ENCODE measurements at regions not wholly inside any gene's neighbourhood (a gene's known extent, or its start where the extent isn't known, plus 50 kb on each side); places are given as distances from the start of the nearest gene placed in this dataset.

- ATAC-seq (no peak), DNase-seq (no peak)
- no peaks in the 10 kb centered on the region for H3K36me3 ChIP-seq (ENCODE audit: control insufficient read depth, insufficient read depth, low read length)
- H3K4me3 Mint-ChIP-seq = no peak overlapping the region
- TF ChIP-seq, protein P1, sequence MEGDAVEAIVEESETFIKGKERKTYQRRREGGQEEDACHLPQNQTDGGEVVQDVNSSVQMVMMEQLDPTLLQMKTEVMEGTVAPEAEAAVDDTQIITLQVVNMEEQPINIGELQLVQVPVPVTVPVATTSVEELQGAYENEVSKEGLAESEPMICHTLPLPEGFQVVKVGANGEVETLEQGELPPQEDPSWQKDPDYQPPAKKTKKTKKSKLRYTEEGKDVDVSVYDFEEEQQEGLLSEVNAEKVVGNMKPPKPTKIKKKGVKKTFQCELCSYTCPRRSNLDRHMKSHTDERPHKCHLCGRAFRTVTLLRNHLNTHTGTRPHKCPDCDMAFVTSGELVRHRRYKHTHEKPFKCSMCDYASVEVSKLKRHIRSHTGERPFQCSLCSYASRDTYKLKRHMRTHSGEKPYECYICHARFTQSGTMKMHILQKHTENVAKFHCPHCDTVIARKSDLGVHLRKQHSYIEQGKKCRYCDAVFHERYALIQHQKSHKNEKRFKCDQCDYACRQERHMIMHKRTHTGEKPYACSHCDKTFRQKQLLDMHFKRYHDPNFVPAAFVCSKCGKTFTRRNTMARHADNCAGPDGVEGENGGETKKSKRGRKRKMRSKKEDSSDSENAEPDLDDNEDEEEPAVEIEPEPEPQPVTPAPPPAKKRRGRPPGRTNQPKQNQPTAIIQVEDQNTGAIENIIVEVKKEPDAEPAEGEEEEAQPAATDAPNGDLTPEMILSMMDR (IDR thresholded peaks at IDR 0.05) = no peak
- H3K27ac ChIP-seq (ENCODE audit: low read length) = no peak overlapping the region
- H3K27ac Mint-ChIP-seq = no peak overlapping the region
- intact Hi-C loops (cut with micrococcal nuclease) = no loop called here
- no peak overlapping the region for H3K4me3 ChIP-seq (ENCODE audit: low read length)
- H3K36me3 Mint-ChIP-seq = no peaks in the 10 kb centered on the region
- 85% methylated on average over 16 of the region's 16 CpGs for WGBS (ENCODE audit: insufficient coverage)
- H3K4me1 ChIP-seq (ENCODE audit: control insufficient read depth, insufficient read depth, low read length) = peaks cover 7% of the 10 kb centered on the region
- H3K4me1 Mint-ChIP-seq = peaks cover 0 to under 1% of the 10 kb centered on the region in 2 donors
- no peaks in the 10 kb centered on the region for H3K27me3 ChIP-seq (ENCODE audit: control insufficient read depth, insufficient read depth, low read length)
- no peaks in the 10 kb centered on the region for H3K9me3 ChIP-seq (ENCODE audit: control insufficient read depth, insufficient read depth, low read length)
- H3K27me3 Mint-ChIP-seq (ENCODE audit: low read depth in 2 of 2) = peaks cover 4 to 9% of the 10 kb centered on the region in 2 donors
- no peaks in the 10 kb centered on the region for H3K9me3 Mint-ChIP-seq
These were observed 100.9 kb downstream of the RIPK4 start for GRCh38 chr21:41665766-41666595.

GRCh38 chr21:41664881-41665765, 101.7 kb downstream of the RIPK4 start:
- H3K36me3 ChIP-seq (ENCODE audit: control insufficient read depth, insufficient read depth, low read length) = no peaks in the 10 kb centered on the region
- intact Hi-C loops (cut with micrococcal nuclease) = no loop called here
- Mint-ChIP-seq H3K4me1 (no peaks in the 10 kb centered on the region), H3K36me3 (no peaks in the 10 kb centered on the region), H3K27ac (no peak overlapping the region), H3K27me3 (ENCODE audit: low read depth in 2 of 2) (peaks cover 4 to 9% of the 10 kb centered on the region in 2 donors), H3K4me3 (no peak overlapping the region), H3K9me3 (no peaks in the 10 kb centered on the region)
- H3K27me3 ChIP-seq (ENCODE audit: control insufficient read depth, insufficient read depth, low read length) = no peaks in the 10 kb centered on the region
- no peaks in the 10 kb centered on the region for H3K9me3 ChIP-seq (ENCODE audit: control insufficient read depth, insufficient read depth, low read length)
- TF ChIP-seq, protein P1 (IDR thresholded peaks at IDR 0.05) = no peak
- no peak for DNase-seq
- WGBS (ENCODE audit: insufficient coverage) = 89% methylated on average over 32 of the region's 32 CpGs
- peaks cover 7% of the 10 kb centered on the region for H3K4me1 ChIP-seq (ENCODE audit: control insufficient read depth, insufficient read depth, low read length)
- ATAC-seq = no peak
- H3K4me3 ChIP-seq (ENCODE audit: low read length) = no peak overlapping the region
- no peak overlapping the region for H3K27ac ChIP-seq (ENCODE audit: low read length)

DNA sequence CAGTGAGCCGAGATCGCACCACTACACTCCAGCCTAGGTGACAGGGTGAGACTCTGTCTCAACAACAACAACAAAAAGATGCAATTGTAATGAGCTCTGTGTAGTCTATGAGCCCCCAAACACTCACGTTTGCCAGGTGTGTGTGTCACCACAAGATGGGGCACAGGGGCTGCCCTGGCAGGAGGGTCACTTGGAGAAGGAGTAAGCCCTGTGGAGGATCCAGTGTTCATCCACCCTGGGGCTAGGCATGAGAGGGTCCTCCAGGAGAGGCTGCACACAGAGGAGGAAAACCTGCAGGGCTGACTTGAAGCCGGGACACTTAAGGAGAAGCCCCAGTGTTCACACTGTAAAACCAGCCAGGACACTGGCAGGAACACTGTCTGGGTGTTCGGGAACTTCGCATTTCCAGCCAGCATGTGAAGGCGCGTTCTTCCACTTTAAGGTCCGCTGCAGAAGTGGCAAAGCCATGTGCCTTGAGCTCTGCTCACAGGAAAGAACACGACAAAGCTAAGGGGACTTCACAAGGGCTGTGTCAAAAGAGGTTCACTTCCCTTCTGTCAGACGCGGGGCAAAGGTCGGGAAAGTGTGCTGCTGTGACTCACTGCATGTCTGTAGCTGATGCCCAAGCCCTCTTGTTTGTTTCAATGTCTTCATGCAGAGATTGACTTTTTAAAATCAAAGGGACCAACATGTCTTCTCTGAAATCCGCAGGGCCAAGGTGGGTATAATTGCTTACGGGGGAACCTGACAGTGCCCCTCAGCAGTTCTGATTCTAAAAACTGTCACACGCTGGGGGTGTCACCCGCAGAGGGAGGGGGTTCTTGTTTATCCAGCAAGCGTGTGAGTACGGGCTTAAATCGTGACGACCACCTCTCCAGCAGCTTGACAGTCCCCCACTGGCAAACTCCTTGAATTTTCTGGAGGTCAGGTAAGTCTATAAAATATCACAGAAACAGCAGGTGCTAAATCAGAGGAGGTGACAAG, 102.8 kb downstream of the RIPK4 start:
- Histone ChIP-seq H3K36me3 (ENCODE audit: control insufficient read depth, insufficient read depth, low read length) (no peaks in the 10 kb centered on the region), H3K27ac (ENCODE audit: low read length) (no peak overlapping the region), H3K27me3 (ENCODE audit: control insufficient read depth, insufficient read depth, low read length) (no peaks in the 10 kb centered on the region), H3K4me3 (ENCODE audit: low read length) (no peak overlapping the region), H3K9me3 (ENCODE audit: control insufficient read depth, insufficient read depth, low read length) (no peaks in the 10 kb centered on the region), H3K4me1 (ENCODE audit: control insufficient read depth, insufficient read depth, low read length) (peaks cover 7% of the 10 kb centered on the region)
- no peak overlapping the region for H3K27ac Mint-ChIP-seq
- intact Hi-C loops (cut with micrococcal nuclease) = no loop called here
- WGBS (ENCODE audit: insufficient coverage) = 81% methylated on average over 21 of the region's 21 CpGs
- peaks cover 4 to 9% of the 10 kb centered on the region in 2 donors for H3K27me3 Mint-ChIP-seq (ENCODE audit: low read depth in 2 of 2)
- ATAC-seq (no peak), DNase-seq (no peak)
- TF ChIP-seq, protein P1 (IDR thresholded peaks at IDR 0.05) = no peak
- no peak overlapping the region for H3K4me3 Mint-ChIP-seq
- no peaks in the 10 kb centered on the region for H3K36me3 Mint-ChIP-seq
- H3K9me3 Mint-ChIP-seq = no peaks in the 10 kb centered on the region
- no peaks in the 10 kb centered on the region for H3K4me1 Mint-ChIP-seq
